Mesothelial cell of epicardium (in vitro differentiated cells): ENCODE measurements at regions not wholly inside any gene's neighbourhood (a gene's known extent, or its start where the extent isn't known, plus 50 kb on each side); places are given as distances from the start of the nearest gene placed in this dataset.
A peak's percentile ranks its signal among the peaks of the same experiment; 100 is the strongest.

Experiments used
- DNase-seq, 2 experiments: peaks; one replicate each; pipeline ENCODE4 v3.0.0; 2021; ENCODE audit warnings: low spot score in 2 of 2; ENCODE audit not compliant: unreplicated experiment in 2 of 2
- H3K27ac Mint-ChIP-seq: 2 replicates; pipeline ENCODE4 v1.8.0; 2021; ENCODE audit warnings: mixed read lengths
- H3K27me3 Mint-ChIP-seq: 2 replicates; pipeline ENCODE4 v1.8.0; 2021; ENCODE audit warnings: low read depth, mixed read lengths
- H3K36me3 Mint-ChIP-seq: 2 replicates; pipeline ENCODE4 v1.8.0; 2021; ENCODE audit warnings: mixed read lengths
- H3K4me1 Mint-ChIP-seq: 2 replicates; pipeline ENCODE4 v1.8.0; 2021; ENCODE audit warnings: mixed read lengths
- H3K4me3 Mint-ChIP-seq: 2 replicates; pipeline ENCODE4 v1.8.0; 2021; ENCODE audit warnings: mild to moderate bottlenecking, moderate library complexity, mixed read lengths
- H3K9me3 Mint-ChIP-seq: 2 replicates; pipeline ENCODE4 v1.8.0; 2021; ENCODE audit warnings: mixed read lengths
- TF ChIP-seq, protein P1 (sequence below): fragments of 200-600 bp; sonication (generic); IDR thresholded peaks from one replicate; pipeline ENCODE4 v1.5.0; 2021; ENCODE audit warnings: antibody characterized with exemption; ENCODE audit not compliant: unreplicated experiment

DNA sequence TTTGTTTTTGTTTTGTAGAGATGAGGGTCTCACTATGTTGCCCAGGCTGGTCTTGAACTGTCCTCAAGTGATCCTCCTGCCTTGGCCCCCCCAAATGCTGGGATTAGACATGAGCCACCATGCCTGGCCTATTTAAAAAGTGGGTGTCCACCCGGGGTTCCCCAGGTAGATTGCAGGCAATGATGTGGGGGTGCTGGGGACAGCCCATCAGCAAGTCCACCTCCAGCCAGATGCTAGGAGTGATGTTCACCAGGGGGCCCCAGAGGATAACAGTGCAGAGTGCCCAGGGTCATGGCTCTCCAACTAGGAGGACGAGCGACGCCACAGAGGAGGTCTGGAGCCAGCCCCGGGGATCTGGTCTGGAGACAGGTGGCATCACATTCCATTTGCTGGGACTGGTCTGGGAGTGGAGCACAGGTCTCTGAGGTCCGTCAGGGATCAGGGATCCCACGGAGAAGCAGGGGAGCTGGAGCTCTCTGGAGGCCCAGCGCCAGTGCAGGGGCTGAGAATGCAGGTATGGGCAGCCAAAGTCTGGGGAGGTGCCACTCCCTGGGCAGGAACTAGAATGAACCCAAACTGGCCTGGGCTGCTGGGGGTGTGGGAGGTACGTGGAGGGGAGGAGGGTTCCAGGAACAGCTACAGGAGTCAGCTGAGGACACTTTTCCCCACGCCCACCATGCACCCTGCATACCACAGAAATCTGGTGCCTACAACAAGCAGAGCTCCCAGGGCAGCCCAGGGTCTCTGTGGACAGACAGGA, 51.2 kb upstream of the PCSK6 start:
- DNase-seq: no peak

DNA sequence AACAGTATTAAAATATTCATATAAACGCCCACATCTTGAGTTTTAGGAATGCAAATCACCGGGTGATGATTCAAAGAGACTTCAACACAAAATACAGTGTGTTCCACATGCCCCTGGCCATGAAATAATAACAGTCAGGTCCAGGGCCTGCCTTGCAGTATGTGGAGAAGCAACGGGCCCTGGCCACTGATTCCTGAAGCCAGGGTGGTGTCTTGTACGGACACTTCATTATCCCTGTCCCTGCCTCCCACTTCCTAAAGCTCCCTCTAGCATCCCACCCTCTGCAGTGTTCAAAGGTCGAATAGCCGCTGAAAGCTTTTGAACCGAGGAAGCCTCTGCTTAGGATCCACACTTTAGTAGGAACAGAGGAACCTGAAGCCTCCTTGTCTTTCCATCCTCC, 50.4 kb upstream of the PCSK6 start:
- Mint-ChIP-seq H3K27ac (no peak overlapping the region), H3K27me3 (peaks cover 14% of the 10 kb centered on the region), H3K4me1 (peaks cover 24% of the 10 kb centered on the region), H3K4me3 (no peak overlapping the region), H3K9me3 (peaks cover 3% of the 10 kb centered on the region), H3K36me3 (no peaks in the 10 kb centered on the region)
- DNase-seq: peak in 1 of 2 experiments; percentile 11
- TF ChIP-seq, protein P1, sequence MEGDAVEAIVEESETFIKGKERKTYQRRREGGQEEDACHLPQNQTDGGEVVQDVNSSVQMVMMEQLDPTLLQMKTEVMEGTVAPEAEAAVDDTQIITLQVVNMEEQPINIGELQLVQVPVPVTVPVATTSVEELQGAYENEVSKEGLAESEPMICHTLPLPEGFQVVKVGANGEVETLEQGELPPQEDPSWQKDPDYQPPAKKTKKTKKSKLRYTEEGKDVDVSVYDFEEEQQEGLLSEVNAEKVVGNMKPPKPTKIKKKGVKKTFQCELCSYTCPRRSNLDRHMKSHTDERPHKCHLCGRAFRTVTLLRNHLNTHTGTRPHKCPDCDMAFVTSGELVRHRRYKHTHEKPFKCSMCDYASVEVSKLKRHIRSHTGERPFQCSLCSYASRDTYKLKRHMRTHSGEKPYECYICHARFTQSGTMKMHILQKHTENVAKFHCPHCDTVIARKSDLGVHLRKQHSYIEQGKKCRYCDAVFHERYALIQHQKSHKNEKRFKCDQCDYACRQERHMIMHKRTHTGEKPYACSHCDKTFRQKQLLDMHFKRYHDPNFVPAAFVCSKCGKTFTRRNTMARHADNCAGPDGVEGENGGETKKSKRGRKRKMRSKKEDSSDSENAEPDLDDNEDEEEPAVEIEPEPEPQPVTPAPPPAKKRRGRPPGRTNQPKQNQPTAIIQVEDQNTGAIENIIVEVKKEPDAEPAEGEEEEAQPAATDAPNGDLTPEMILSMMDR: no peak

More for the DNA sequence above, 51.2 kb upstream of the PCSK6 start:
- no peaks in the 10 kb centered on the region for H3K36me3 Mint-ChIP-seq
- TF ChIP-seq, protein P1: no peak
- H3K4me1 Mint-ChIP-seq: peaks cover 18% of the 10 kb centered on the region
- H3K27ac Mint-ChIP-seq: no peak overlapping the region
- H3K4me3 Mint-ChIP-seq: no peak overlapping the region
- H3K27me3 Mint-ChIP-seq: peaks cover 20% of the 10 kb centered on the region
- H3K9me3 Mint-ChIP-seq: peaks cover 3% of the 10 kb centered on the region

DNA sequence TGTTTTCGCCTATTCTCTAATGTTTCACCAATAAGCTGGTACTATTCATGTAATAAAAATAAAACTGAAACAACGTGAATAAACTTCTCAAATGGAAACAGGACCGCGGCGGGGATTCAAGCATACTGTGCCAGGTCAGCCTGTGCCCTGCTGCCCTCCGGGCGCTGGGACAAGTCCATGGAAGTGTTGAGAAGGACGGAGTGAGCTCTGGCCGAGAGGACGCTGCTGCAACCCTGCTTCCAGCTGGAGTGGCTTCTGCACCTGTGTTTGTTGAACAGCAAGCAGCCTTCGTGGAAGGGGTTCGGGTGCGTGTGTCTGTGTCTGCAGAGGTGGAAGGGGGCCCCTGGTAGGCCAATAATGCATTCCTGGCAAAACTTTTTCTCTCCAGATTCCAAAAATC, 50.0 kb upstream of the PCSK6 start:
- peaks cover 3% of the 10 kb centered on the region for H3K9me3 Mint-ChIP-seq
- H3K27me3 Mint-ChIP-seq: peaks cover 10% of the 10 kb centered on the region
- TF ChIP-seq, protein P1: no peak
- no peak overlapping the region for H3K4me3 Mint-ChIP-seq
- no peak overlapping the region for H3K27ac Mint-ChIP-seq
- no peaks in the 10 kb centered on the region for H3K36me3 Mint-ChIP-seq
- peak in 1 of 2 experiments; percentile 17 for DNase-seq
- H3K4me1 Mint-ChIP-seq: peaks cover 27% of the 10 kb centered on the region
